D721Med (cell line): ENCODE measurements at regions not wholly inside any gene's neighbourhood (a gene's known extent, or its start where the extent isn't known, plus 50 kb on each side); places are given as distances from the start of the nearest gene placed in this dataset.

ENCODE experiments used
- DNase-seq: peaks from one replicate; pipeline ENCODE4 v3.0.0; 2011; ENCODE audit warnings: low spot score; ENCODE audit not compliant: insufficient read length
- FAIRE-seq: peaks from 2 replicates; lab custom pipeline; 2011; peaks lifted over from hg19 to GRCh38; lab: Jason Lieb, UNC
- CTCF ChIP-seq: IDR thresholded peaks from 2 replicates; pipeline ENCODE4 v1.5.1; 2012; ENCODE audit warnings: mild to moderate bottlenecking, control low read depth; ENCODE audit not compliant: insufficient read depth; ENCODE audit errors: missing control alignments

GRCh38 chr20:56711018-56711417 is 81.9 kb downstream of the TFAP2C start:
- no peak for TF ChIP-seq CTCF
- FAIRE-seq (no peak), DNase-seq (no peak)

- FAIRE-seq: no peak
- no peak for DNase-seq
- no peak for TF ChIP-seq CTCF
These were observed 86.2 kb downstream of the TFAP2C start for GRCh38 chr20:56715309-56715708.

- TF ChIP-seq CTCF: no peak
- DNase-seq (no peak), FAIRE-seq (no peak)
These were observed 86.9 kb downstream of the TFAP2C start for GRCh38 chr20:56715902-56716519.

- FAIRE-seq: no peak
- no peak for DNase-seq
- no peak for TF ChIP-seq CTCF
These were observed 87.7 kb downstream of the TFAP2C start for GRCh38 chr20:56716806-56717205.

GRCh38 chr20:56718816-56719215 is 89.7 kb downstream of the TFAP2C start:
- FAIRE-seq (no peak), DNase-seq (no peak)
- no peak for TF ChIP-seq CTCF

- FAIRE-seq (no peak), DNase-seq (no peak)
- TF ChIP-seq CTCF: no peak
These were observed 91.6 kb downstream of the TFAP2C start for GRCh38 chr20:56720620-56721213.

GRCh38 chr20:56722042-56722441 is 92.9 kb downstream of the TFAP2C start:
- no peak for TF ChIP-seq CTCF
- DNase-seq: no peak

More at GRCh38 chr20:56722042-56722441, 92.9 kb downstream of the TFAP2C start:
- no peak for FAIRE-seq
